ENCODE measurements at regions not wholly inside any gene's neighbourhood (a gene's known extent, or its start where the extent isn't known, plus 50 kb on each side); places are given as distances from the start of the nearest gene placed in this dataset.

DNA sequence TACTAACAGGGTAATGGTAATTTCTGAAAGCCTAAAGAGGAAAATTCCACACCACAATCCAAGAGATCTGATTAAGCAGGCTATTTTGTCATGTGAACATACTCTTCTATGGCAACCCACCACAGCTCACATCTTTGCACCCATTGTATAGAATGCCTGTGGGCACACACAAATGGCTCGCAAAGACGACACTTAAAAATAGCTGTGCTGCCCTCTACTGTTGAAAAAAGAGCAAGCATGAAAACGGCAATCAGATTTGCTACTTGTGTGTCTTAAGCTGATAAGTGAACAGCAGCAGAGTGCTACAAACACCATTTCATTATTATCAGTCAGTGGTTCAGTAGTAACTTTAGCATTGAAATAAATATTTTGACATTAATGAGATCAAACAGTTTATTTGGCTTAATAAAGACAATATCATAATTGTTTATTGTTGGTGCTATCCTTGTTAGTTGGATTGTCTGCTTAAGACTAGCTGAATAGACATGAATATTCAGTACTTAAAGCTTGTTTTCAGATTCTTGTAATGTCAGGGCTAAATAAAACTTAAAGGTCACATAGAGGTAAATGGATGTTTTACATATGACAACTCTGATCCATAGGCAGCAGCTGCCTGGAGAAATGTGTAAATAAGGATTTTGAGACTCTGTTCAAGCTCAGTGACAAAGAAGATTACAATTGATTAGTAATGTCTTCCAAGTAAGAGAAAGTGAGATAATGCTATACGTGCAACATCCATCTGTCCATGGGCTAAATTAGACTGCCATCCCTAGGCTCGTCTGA, 199.1 kb downstream of the LRRN1 start:
- TF ChIP-seq CTCF (IDR thresholded peaks at IDR 0.05) (no peak), POLR2A (IDR thresholded peaks at IDR 0.05) (no peak), POLR2AphosphoS5 (IDR thresholded peaks at IDR 0.05) (no peak)
